Stimulated activated CD4-positive, alpha-beta T cell treated with anti-CD3 and anti-CD28 coated beads, Interleukin-2, amount 100 ng/mL, for 24 hours (primary cell): ENCODE measurements at regions not wholly inside any gene's neighbourhood (a gene's known extent, or its start where the extent isn't known, plus 50 kb on each side); places are given as distances from the start of the nearest gene placed in this dataset.

Experiments used
- DNase-seq, 2 donors: peaks; one replicate each; pipeline ENCODE4 v3.0.0-alpha.2; 2020

GRCh38 chr21:27110956-27111355, 144.1 kb upstream of the ADAMTS5 start:
- DNase-seq, result no peak

DNA sequence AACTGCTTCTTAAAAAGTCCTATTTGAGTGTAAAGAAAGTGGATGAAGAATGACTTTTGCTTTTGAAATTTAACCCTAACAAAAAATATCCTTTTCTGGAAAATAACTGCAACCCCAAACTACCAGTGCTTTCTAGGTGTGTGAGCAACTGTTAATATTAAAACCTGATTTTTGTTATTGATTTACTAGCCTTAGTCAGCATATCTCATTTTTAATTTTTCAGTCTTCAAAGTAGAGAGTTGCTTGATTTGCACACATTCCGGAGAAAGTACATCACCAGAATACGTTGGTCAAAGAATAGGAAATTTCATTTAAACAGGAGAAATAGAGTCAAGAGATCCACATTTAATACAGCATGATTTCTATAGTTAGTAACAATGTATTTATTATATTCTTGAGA, 141.8 kb upstream of the ADAMTS5 start:
- no peak for DNase-seq

DNA sequence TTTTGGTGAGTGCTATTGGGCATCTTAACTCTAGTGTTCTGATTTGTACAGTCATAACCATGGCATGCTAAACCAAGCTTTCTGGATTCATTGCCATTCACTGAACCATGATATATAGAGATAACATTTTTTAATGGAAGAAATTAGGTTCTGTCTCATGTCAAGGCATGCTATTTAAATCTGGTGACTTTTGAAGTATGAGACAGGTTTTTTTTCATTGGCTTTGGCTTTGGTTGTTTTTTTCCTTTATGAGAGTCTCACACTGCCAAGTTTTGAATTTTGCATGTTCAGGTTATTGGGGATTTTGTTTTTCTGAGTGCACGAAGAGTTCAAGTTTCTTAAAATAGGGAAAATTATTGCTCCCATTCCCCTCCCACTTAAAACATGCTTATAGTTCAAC, 141.3 kb upstream of the ADAMTS5 start:
- DNase-seq, result no peak

- DNase-seq, result no peak
Measured at GRCh38 chr21:27104846-27105431, 138.1 kb upstream of the ADAMTS5 start.

GRCh38 chr21:27103768-27104167, 136.9 kb upstream of the ADAMTS5 start:
- no peak for DNase-seq

- DNase-seq, result no peak
Measured at GRCh38 chr21:27101523-27101922, 134.6 kb upstream of the ADAMTS5 start.

- no peak for DNase-seq
Measured at GRCh38 chr21:27094184-27094948, 127.5 kb upstream of the ADAMTS5 start.

GRCh38 chr21:27086630-27087029, 119.7 kb upstream of the ADAMTS5 start:
- DNase-seq, result no peak

DNA sequence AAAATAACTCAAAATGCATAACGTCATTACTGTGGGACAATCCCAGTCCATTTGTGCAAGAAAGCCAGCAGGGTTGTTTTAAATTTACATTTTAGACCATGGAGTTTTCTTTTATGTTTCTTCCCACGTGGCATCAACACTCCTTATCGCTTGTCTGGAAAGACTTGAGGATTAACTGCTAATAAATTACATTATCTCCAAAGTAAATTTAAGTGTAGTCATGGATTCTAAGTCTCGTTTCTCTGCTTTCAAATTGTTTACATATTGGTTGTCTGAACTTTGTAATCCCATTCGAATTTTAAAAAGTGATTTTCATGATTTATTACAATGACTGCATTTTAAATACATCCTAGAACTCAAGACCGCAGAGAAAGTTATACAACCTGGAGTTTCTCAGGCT, 119.3 kb upstream of the ADAMTS5 start:
- no peak for DNase-seq

GRCh38 chr21:27085387-27085786, 118.5 kb upstream of the ADAMTS5 start:
- DNase-seq, result no peak

DNA sequence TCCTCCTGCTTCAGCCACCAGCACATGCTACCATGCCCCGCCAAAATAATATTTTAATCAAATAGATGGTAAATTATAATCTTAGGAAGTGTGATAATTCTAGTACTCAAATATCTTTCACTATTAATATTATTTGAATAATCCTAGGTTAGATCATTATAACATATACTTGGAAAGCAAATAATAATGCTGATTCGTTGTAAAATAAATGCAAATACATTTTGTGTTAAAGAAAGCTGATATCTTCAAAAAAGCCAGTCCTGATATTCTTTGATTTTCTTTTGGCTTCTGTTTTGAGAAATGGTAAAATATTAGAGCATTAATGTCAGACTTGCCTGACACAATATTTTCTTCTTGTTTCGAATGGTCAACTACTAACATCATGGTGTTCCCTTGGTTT, 116.3 kb upstream of the ADAMTS5 start:
- no peak for DNase-seq

DNA sequence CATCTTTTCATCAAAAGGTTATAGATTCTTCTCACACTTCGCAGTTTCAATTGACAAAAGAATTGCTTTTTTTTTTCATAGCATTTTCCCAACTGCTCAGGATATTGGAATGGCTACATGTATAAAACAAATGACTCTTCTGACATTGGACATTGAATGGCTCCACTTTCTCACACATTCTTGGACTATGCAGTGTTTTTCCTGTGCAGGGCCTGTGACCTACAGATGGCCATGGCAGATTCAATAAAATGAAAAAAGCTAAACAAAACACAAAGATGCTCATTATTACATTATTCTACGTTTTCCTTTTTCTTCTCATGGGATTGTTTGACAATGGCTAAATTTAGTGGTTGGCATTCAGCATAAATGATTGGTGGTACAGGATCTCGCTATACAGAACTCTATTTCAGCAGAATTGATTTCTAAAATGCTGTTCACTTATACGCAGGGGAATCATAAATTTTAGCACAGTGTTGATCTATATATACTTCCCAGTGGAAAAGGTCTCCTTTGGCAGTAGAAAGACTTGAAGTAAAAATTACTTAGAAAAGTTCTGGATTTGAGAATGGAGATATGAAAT, 115.6 kb upstream of the ADAMTS5 start:
- DNase-seq, result no peak

GRCh38 chr21:27079636-27080240, 112.8 kb upstream of the ADAMTS5 start:
- DNase-seq, result no peak

DNA sequence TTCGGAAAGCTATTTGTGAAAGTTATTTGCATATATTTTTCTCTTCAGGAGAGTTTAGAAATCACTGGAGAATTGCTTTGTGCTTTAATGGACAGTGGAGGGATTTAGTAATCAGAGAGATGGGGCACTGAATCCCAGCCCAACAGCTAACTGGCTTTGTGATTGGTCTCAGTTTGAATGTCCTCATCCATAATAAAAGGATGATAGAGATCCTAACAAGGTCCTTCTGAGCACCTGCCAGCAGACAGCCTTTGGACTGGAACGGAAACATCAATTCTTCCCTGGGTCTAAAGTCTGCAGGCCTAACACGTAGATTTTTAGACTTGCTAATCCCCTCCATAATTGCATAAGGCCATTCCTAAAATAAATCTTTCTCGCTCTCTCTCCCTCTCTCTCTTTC, 112.0 kb upstream of the ADAMTS5 start:
- no peak for DNase-seq

GRCh38 chr21:27077501-27077900, 110.6 kb upstream of the ADAMTS5 start:
- no peak for DNase-seq

DNA sequence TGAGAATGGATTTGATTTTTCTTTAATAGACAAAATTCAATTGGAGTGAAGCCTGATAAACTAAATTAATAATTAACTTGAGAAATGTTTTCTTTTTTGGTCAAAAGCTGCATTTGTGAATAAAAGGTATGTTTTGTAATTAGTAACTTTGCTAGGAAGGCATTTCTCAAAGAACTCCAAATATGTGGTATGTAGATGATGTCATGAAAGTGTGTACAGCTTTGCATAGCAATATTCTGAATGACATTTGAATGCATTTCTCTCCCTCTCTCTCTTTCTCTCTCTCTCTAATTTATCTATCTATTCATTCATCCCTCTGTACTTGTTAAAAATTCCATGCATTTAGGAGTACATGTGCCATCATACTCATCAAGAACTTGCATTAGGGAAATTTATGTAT, 109.1 kb upstream of the ADAMTS5 start:
- no peak for DNase-seq

DNA sequence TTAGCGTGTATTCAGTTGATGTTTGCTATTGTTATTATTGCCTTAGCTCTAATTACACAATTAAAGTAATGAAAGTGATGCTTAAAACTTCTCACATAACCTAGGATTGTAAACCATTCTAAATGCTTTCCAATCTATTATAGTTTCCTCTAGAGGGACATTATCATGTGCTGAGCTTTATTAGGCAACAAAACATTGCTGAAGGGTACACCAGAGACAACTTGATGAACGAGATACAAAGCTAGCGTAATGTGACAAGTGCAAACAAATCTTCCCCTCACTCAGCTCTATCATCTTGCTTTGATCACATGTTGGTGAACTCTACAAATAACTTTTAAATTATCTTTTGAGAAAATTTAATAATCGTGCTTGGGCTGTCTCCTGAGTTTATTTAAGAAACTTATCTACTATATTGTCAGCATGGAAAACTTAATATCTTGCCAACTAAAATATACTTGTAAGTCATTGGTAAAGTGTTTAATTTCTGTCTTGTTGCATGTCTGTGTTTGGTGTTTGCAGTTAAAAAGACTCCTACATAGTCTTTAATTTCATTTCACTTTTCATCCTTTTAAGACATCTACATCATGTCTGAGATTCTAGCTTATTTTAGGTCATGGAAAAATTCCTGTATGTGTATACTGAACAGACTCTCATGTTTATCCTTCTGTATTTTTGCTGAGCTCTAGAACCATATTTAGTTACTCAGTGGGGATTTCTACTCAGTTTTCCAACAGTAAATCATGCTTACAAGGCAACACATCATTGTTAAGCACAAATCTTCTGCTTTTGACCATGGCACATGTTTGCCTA, 104.2 kb upstream of the ADAMTS5 start:
- no peak for DNase-seq

DNA sequence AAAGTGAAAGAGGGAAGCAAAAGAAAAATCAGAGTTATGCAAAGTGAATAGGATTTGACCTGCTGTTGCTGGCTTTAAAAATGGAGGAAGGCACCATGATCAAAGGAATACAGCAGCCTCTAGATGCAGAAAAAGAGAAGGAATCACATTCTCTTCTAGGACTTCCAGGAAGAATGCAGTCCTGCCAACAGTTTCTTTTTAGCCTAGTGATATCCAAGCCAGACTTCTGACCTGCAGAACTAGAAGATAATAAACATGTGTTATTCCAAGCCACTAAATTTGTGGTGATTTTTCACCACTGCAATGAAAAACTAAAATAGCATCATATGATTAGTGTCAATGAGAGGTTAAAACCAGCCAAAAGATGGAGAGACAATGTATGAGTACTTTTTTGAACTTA, 101.9 kb upstream of the ADAMTS5 start:
- DNase-seq, result no peak

DNA sequence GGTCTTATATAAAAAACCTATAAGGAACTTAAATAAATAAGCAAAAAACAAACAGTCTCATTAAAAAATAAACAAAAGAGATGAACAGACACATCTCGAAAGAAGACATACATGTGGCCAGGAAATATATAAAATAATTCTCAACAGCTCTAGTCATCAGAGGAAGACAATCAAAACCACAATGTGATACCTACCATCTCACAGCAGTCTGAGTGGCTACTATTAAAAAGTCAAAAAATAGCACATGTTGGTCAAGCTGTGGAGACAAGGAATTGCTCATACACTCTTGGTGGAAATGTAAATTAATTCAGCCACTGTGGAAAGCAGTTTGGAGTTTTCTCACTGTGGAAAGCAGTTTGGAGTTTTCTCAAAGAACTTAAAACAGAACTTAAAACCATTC, 100.3 kb upstream of the ADAMTS5 start:
- no peak for DNase-seq

- no peak for DNase-seq
Measured at GRCh38 chr21:27062443-27062842, 95.6 kb upstream of the ADAMTS5 start.

DNA sequence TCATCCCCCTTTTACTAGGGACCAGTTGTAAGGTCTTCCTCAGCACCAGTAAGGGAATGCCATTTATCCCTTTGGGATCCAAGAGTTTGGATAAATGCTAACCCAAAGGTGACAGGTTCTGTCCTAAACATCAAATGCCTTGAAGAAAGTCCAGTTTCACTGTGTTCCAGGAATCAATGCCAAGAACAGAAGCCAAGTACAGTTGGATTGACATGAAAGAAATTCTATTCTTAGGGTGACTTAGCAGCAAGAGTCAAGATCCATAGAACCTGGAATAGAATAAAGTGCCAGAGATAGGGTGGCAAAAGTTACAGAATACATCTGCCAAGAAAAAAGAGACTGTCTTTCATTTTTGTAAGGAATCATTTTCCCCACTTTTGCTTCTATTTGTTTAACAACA, 94.9 kb upstream of the ADAMTS5 start:
- DNase-seq, result no peak

- DNase-seq, result no peak
Measured at GRCh38 chr21:27060190-27060589, 93.3 kb upstream of the ADAMTS5 start.
